HG02763 (cell line): ENCODE measurements at regions not wholly inside any gene's neighbourhood (a gene's known extent, or its start where the extent isn't known, plus 50 kb on each side); places are given as distances from the start of the nearest gene placed in this dataset.
"Not testable (repeated sequence)": the region's sequence is repeated elsewhere in the genome, so short reads cannot be mapped to it uniquely, and the experiment has no call there.

Experiments
- ATAC-seq: cut with Tn5 transposase; IDR thresholded peaks from one replicate; pipeline ENCODE4 v1.9.1; 2021; ENCODE audit warnings: mild to moderate bottlenecking, moderate library complexity; ENCODE audit not compliant: unreplicated experiment

DNA sequence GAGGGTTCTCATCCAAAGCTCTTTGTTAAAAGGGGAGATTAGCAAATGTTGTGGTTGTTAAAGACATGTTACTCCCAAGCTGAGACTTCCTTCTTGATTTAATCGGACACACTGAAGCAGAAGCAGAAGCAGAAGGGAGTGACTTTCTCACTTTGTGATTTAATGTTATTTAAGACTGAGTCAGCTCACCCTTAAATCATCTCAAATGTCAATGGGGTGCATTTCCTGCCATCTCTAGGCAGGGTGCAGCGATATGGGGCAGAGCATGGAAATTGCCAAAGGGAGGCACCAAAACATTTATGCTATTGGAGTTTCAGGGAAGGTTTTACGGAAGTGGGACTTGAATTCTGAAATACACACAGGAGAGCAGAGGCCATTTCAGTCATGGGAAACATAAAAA, 283.6 kb downstream of the ABCC12 start:
- ATAC-seq = no peak

DNA sequence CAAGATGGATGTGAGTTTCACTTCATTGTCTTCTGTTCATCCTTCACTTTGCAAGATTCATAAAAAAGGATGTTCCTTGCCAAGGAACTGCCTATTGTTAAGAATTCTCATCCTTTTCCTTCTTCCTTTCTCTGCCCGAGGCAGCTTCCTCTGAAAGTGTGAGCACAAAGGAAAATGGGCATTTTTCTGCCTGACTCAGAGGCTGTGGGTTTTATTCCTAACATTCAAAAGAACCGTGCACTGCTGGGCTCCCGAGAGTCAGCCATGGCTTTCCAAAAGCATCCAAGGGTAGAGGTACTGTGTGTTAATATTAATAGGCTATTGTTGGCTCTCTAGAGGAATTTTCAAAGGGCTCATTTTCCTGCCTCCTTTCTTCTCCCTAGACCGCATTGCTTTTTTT, 289.4 kb downstream of the ABCC12 start:
- ATAC-seq = no peak

DNA sequence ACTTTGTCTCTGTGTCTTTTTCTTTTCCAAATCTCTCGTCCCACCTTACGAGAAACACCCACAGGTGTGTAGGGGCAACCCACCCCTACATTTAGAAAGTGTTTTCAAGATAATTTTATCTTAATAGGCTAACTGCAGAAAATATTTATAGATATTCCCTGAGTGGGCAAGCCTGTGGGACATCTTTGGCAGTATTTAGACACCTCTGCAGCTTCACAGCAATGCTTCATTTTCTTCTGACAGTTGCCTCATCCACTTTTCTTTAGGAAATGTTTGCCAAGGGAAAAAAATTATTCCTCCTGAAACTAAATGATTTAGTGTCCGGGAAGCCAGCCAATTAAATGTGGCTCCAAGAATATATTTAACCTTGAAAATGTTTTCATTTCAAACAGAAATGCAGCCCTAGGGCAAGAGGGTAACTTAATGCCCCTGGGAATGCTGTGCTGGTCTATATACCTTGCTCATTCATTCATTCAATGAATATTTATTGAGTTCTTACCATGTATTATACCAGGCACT, 290.4 kb downstream of the ABCC12 start:
- no peak for ATAC-seq

DNA sequence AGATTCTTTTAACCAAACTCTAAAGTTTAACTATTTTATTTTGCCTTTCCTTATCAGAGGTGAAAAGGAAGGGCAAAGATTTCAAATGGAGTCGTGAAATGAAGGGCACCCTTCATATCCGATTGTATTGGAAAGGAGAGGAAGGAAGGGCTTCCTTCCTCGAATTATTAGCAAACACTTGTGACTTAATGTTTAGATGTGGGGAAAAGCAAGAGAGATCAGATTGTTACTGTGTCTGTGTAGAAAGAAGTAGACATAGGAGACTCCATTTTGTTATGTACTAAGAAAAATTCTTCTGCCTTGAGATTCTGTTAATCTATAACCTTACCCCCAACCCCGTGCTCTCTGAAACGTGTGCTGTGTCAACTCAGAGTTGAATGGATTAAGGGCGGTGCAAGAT, 291.5 kb downstream of the ABCC12 start:
- ATAC-seq = not testable (repeated sequence)

DNA sequence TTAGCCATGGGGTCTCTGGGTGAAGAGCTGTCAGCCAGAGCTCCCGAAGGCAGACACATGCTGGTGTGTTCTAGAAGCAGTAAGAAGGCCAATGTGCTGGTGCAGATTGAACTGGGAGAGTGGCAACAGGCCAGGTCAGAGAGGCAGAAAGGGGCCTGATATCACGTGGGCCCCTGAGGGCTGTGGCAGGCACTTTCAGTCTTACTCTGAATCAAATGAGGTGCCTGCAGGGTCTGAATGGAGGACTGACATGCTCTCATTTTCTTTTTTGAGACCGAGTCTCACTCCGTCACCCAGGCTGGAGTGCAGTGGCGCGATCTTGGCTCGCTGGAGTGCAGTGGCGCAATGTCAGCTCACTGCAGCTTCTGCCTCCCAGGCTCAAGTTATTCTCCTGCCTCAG, 293.8 kb downstream of the ABCC12 start:
- ATAC-seq = no peak

DNA sequence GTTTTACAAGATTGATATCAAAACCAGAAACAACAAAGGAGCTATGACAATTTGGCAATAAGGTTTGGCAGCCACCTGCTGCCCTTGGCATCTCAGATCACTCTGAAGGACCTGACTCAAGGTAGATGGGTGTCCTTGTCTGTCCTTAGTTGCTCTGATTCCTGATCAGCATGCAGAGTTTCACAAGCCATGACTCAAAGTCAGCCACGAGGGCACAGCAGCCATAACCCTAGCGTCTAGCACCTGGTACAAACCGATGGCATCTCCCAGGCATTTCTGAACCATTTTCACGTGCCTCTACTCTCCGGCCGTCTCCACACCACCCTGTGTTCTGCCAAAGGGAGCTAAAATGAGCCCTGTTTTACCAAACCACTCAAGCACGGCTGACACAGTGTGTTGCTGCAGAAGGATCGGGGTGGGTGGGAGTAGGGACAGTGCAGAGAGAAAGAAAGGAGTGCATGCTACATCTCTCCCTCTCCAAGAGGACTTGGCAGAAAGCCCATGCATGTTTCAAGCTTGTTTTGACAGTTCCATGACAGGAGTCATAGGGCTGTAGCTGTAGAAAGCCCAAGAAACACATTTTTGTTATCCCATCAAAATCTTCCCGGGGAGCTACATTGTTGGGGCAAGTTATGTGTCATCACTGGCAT, 297.3 kb downstream of the ABCC12 start:
- ATAC-seq = no peak

DNA sequence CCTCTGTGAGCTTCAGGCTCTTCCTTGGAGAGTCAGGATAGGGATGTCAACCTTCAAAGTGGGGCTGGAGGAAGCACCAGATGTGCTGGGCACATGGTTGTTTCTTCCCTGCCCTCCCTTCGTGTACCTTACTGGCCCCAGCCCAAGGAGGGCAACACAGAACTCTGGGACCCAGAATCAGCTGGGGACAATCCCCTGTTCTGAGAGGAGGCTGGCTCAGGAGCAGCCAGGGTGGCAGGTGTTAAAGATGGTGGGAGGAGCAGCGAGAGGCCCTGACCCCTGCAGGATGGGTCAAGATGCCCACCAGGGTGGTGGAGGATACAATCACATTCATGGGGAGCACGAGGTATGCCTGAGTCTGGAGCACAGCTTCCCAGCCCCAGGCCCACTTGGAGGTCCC, 300.4 kb downstream of the ABCC12 start:
- no peak for ATAC-seq

DNA sequence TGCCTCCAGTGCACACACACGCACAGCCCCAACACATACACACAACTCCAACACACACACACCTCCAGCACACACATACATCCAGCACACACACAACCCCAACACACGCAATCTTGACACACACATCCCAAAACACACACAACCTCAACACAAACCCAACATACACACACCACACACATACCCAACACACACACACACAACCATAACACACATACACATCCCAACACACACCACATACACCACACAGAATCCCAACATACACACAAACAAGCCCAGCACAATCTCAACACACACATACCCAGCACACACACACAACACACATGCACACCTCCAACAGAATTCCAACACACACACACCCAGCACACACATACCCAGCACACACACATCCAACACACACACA, 301.1 kb downstream of the ABCC12 start:
- ATAC-seq = no peak

DNA sequence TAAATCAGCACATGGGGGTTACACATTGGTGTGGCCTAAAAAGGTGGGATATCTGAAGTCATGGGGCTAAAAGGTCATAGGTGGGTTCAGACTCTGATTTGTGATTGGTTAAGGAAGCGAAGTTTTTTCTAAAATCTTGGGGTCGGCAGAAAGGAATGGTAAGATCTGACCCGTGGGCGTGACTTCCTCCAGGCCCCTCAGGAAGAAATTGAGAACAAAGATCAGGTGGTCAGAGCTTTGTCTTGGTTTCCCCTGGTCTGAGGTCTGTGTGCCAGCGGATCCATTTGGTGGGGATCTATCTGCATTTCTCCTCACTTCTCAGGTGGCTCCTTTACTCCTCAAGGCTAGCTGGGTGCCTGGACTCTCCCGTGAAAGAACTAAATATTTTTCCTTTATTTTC, 302.8 kb downstream of the ABCC12 start:
- no peak for ATAC-seq

DNA sequence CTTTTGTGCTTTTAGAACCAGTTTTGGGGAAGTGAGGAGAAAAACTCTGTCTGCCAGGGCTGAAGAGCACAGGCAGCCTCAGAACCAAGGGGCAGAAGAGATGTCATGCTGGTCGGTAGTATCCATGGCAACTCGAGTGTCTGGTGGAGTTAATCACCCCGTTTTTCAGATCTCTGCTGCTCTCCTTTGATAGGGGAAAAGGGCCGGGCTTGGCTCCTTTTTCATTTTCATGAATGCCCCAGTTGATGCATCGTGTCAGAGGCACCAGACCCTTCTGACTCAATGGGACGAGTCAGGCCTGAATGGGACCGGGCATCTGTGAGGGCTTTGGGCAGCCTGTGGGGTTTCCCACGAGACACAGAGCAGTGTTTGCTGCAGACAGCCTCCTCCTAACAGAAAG, 304.6 kb downstream of the ABCC12 start:
- ATAC-seq = no peak

DNA sequence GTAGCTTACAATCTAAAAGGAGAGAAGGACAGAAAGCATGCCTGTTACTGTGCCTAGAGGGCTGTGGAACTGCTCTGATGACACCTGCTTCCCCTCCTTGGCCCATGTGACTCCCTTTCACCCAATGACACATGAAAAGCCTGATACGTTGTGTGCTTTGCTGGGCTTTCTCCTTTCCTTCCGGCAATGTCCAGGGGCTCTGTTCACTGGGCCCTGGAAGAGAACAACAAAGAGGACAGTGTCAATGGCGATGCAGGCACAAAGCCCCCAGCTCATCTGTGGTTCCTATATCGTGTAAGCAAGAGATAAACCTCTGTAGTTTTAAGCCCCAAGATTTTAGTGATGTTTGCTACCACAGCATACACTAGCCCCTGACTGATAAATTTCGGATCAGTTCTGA, 306.1 kb downstream of the ABCC12 start:
- no peak for ATAC-seq

DNA sequence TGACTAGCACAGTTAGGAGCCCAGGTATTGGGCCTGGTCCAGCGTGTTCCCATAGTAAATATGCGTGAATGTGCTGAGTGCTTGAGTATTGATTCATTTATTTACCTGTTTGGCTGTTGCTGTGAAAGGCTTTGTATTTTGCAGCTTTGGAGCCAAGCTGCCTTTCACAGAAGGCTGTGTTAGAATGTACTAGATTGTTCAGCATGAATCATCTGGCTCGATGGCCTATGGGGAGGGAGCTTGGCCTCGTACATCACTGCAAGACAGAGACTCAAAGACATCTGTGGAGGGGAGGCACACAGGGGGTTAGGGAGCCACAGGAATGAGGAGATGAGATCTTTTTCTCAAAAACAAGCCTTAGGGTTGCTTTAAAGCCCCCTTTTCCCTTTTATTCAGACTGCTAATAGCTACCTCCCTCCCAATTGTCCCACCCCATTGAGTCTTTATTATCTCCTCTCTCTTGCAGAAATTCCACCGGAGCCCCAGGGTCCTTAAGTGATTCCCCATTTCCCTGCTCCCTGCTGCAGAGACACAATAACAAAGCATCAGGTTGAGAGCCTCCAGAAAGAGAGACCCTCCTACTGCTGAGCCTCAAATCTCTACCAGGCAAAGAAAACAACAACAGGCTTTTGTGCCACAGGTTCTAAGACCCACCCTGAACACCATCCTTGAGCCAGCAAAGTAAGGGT, 307.2 kb downstream of the ABCC12 start:
- no peak for ATAC-seq

DNA sequence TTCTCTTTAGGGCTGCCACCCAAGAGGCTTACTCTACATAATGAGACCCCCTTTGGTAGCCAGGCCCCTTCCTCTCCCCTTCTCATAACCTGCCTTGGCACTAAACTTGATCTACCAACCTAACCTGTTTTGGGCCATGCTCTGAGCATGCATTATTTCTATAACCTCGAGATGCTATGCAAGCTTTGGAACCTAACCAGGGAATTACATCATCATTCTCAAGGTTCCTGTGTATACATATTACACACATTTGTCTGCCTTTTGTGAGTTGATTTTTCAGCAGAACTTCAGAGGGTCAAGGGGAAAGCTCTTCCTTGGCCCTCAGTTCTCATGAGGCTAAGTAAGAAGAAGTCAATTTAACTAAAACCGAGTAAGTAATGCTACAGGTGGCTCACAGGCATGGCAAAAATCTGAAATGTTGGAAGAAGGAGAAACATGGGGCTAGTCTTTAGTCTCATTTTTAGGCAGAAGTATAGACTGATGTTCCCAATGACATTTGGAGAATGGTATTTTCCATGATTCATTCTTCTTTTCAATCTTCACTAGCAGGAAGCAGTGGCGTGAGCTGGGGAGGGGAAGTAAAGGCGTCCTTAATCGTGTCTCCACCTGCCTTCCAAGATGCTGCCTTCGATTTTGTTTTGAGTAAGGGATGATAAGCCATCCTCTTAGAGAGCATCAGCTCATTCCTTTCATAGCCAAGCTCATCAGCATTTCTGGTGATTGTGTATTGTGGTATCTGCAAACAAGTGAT, 308.4 kb downstream of the ABCC12 start:
- ATAC-seq = no peak

DNA sequence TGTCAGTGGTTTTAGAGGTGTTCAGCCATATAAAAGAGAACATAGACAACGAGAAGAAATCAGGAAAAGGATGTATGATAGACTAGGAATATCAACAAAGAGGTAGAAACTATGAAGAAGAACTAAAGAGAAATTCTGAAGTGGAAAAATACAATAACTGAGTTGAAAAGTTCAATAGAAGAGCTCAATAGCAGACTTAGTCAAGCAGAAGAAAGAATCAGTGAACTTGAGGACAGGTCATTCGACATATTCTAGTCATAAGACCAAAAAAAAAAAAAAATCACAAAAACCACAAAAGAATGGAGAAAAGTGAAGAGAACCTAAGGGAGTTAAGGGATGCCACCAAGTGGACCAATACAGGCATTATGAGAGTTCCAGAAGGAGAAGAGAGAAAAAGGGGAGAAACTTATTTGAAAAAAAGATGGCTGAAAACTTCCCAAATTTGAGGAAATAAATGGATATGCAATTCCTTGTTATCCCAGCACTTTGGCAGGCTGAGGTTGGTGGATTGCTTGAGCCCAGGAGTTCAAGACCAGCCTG, 321.2 kb downstream of the ABCC12 start:
- ATAC-seq = no peak

DNA sequence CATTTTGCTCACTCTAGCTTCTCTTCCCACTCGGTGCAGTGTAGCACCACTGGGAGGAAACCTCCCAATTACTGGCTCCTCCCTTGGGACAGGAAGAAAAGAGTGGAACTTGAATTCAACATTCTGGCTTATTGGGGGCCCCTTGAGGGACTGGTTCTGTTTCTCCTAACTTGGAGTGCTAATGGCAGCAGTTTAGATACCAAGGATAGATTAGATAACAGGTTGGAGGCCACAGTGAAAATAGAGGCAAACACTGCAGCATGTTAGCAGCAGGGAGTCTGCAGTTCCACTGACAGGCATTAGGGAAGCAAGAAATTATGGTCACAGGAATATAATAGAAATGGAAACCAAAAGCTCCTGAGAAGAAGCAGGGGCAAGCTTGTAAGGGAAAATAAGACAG, 322.0 kb downstream of the ABCC12 start:
- ATAC-seq = no peak

DNA sequence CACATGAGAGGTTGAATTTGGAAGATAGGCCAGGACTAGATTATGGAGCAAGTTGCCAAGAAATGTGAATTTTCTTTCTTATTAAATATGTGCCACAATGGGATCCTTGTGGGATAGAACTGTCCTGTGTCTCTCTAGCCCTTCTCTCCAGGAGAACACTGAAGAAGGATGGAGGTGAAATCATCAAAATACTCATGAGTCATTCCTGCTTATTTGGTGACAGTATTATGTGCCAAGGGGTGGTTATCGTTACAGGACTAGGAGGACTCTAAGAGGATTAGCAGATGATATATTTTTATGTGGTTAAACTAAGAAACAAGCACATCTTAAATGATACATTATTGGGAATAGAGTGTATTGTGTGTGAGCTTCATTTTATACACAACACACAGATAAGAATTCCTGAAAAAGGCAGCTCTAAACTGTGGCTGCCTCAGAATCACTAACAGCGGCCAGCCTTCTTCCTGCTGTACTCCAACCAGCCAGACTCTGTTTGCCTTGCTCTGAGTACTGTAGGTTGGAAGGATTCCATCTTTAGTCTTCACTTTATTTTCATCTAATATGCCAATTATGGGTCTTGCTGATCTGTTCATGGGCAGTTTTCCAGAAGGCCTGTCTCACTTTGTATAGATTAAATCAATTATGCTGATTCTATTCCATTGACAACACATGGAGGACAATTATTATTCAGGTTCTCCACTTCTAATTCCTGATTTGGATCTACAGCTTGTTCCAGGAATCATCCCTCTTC, 325.8 kb downstream of the ABCC12 start:
- ATAC-seq = no peak

DNA sequence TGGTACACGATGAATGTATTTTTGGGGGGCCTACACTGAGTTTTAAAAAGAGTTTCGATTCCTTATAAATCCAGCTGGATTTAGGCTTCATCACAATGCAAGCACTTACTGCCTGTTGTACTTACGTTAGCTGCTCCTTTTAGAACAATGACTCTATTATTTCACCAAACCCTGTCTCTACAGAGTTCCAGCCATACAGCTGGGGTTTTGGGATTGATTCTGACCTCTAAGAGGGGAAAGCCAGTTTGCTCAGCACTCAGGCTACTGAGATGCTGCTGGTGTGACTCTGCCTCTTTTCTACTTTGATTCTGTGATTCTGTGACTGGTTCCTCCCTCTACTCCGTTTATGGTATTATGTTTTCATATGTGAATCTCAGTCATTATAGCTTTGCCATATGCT, 329.7 kb downstream of the ABCC12 start:
- no peak for ATAC-seq

DNA sequence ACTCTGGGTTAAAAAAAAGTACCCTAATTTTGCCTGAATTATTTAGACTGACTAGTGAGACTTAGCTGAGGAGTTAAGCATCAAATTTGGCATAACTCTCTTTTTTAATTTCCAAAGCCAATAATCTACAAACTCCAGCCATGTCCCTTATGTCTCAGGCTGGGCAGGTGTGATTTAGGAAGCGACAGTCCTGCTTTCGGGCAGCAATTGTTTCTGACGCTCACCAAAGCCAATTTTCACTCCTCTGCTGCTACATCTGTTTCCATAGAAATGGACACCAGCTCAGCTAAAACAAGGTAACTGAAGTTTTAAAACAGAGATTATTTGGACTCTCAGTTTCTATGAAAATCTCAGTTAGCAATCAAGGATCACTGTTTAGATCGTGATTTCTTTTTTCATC, 338.7 kb downstream of the ABCC12 start:
- no peak for ATAC-seq

DNA sequence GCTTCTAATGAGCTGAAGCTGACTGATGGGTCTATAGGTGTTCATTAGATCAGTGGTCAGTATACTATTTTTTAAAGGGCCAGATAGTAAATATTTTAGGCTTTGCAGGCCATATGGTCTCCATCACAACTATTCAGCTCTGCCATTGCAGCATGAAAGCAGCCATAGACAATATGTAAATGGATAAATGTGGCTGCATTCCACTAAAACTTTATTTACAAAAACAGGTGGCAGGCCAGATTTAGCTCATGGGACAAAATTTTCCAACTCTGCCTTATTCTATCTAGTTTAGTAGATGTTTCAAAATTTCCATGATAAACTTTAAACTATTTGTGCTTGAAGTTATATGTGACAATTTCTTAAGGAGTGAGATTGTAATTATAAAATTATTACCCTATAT, 339.3 kb downstream of the ABCC12 start:
- ATAC-seq = no peak

DNA sequence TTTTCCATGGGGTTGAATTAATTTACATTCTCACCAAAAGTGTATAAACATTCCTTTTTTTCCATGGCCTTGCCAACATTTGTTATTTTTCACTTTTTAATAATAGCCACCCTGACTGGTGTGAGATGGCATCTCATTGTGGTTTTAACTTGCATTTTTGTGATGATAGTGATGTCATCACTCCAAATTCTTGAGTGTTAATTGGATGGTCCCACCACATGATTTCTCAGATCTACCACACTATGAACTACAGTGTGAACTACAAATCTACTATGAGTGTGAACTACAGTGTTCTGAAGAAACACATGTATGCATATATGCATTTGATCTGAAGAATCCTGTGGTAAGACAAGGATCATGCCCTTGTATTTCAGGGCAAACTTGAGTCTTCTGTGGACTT, 340.1 kb downstream of the ABCC12 start:
- ATAC-seq = no peak

DNA sequence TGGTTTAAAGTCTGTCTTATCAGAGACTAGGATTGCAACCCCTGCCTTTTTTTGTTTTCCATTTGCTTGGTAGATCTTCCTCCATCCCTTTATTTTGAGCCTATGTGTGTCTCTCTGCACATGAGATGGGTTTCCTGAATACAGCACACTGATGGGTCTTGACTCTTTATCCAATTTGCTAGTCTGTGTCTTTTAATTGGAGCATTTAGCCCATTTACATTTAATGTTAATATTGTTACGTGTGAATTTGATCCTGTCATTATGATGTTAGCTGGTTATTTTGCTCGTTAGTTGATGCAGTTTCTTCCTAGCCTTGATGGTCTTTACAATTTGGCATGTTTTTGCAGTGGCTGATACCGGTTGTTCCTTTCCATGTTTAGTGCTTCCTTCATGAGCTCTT, 344.0 kb downstream of the ABCC12 start:
- ATAC-seq = not testable (repeated sequence)
